GM19395 (cell line): ENCODE measurements at regions not wholly inside any gene's neighbourhood (a gene's known extent, or its start where the extent isn't known, plus 50 kb on each side); places are given as distances from the start of the nearest gene placed in this dataset.

Experiments used
- ATAC-seq: cut with Tn5 transposase; IDR thresholded peaks from one replicate; pipeline ENCODE4 v1.9.1; 2021; ENCODE audit warnings: mild to moderate bottlenecking, moderate library complexity; ENCODE audit not compliant: unreplicated experiment

- ATAC-seq = no peak
Measured at GRCh38 chr13:102940143-102940542, 94.3 kb downstream of the ERCC5 start.

DNA sequence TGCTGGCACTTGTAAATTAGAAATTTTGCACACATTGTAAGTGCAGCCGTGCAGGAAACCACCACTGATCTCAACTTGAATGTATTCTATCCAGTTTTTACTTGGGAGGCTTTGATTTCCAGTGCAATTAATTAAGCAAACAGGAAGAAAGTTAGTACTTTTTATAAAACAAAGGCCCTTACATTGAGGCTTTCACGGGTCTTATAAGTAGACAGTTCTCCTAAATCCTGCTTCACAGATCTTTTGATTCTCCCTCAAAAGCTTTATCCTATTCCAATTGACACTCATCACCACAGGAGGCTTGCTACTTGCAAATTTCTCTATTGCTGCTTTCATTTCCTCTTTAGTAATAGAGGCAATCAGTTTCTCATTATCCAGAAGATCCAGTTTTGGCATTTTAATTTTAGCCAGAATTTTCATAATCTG, 90.1 kb downstream of the ERCC5 start:
- ATAC-seq = peak; percentile 71

DNA sequence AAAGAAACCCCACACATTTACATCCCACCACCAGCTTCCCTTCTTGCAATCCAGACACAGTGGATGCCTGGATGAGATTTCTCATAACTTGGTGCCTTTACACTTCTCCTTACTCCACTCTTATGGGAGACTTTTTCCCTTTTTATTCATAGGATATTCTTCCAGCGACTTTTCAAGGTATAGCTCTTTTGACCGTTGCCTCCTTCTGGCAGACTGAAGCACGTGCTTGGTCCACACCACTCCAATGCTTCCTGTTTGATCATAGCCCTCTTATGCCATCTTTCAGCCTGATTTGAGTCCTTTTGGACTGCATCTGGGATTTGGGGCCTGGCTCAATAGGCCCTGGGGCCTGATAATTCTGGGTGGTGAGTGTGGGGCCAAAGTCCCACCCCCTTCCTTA, 87.7 kb downstream of the ERCC5 start:
- no peak for ATAC-seq

GRCh38 chr13:102933122-102933521, 87.3 kb downstream of the ERCC5 start:
- ATAC-seq = no peak

DNA sequence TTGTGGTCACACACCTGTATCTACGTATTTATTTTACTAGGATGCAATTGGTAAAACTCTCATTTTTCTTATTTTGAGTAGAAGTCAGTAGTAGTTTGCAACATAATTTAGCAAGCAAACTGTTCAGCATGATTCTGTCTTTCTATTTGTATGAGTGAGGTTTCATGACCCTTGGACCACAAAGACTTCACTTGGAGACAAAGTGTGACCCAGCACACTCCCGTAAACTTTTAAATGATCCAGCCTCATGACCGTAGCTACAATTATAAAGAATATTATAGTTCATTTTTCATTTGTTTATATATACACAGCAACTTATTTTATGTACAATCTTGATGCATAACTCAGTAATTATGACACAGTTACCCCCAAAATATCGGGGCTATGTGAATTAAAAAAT, 86.5 kb downstream of the ERCC5 start:
- no peak for ATAC-seq

DNA sequence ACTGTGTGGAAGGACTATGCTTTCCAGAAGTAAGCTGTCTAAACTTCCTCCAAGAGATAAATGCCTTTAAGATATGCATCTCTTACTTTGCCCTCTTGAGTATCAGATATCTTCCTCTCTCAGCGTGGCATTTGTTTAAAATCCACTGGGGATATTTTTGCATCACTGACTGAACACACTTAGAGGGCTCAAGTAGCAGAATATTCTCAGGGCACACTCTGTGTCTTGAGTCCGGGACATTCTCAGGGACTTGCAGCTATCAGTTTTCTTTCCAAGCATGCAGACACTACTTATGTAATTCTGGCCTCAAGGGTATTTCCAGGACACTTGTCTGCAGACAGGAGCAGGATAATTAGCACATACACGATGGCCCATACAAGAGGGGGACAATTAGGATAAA, 84.7 kb downstream of the ERCC5 start:
- no peak for ATAC-seq

- ATAC-seq = no peak
Measured at GRCh38 chr13:102928941-102929675, 83.3 kb downstream of the ERCC5 start.
